CD4-positive, alpha-beta memory T cell (primary cell): ENCODE measurements at regions not wholly inside any gene's neighbourhood (a gene's known extent, or its start where the extent isn't known, plus 50 kb on each side); places are given as distances from the start of the nearest gene placed in this dataset.
"Not testable (repeated sequence)": the region's sequence is repeated elsewhere in the genome, so short reads cannot be mapped to it uniquely, and the experiment has no call there.

Experiments used
- CTCF ChIA-PET: fragments of 350-600 bp; sonication (Branson Sonifier 250); formaldehyde crosslinking; loops from one replicate; lab custom pipeline; 2021; ENCODE audit warnings: inconsistent platforms; ENCODE audit not compliant: partially characterized antibody; lab: Charles Lee
- POLR2A ChIA-PET: fragments of 350-600 bp; sonication (Branson Sonifier 250); formaldehyde crosslinking; loops from one replicate; lab custom pipeline; 2021; ENCODE audit not compliant: partially characterized antibody; lab: Charles Lee
- DNase-seq, 5 donors: peaks; one replicate each; pipeline versions ENCODE4 v3.0.0 to v3.0.0-alpha.2; 2020 to 2022; ENCODE audit warnings: mixed read lengths in 1 of 5
- H3K27ac ChIP-seq: one replicate; pipeline ENCODE4 v1.7.0; 2013; ENCODE audit warnings: low read depth, low read length
- H3K27me3 ChIP-seq: 2 replicates; pipeline ENCODE4 v1.7.0; 2013; ENCODE audit warnings: mild to moderate bottlenecking, low read length, moderate library complexity; ENCODE audit not compliant: insufficient read depth
- H3K36me3 ChIP-seq: 2 replicates; pipeline ENCODE4 v1.7.0; 2013; ENCODE audit warnings: mild to moderate bottlenecking, low read length, moderate library complexity; ENCODE audit not compliant: insufficient read depth
- H3K4me1 ChIP-seq: 2 replicates; pipeline ENCODE4 v1.7.0; 2013; ENCODE audit warnings: mild to moderate bottlenecking, low read length, moderate library complexity; ENCODE audit not compliant: insufficient read depth
- H3K4me3 ChIP-seq, 2 donors: one replicate each; pipeline ENCODE4 v1.7.0; 2013; ENCODE audit warnings: low read length in 2 of 2, mild to moderate bottlenecking in 1 of 2
- H3K9me3 ChIP-seq, 2 donors: one replicate each; pipeline ENCODE4 v1.7.0; 2013; ENCODE audit warnings: low read length in 2 of 2, control low read depth in 1 of 2; ENCODE audit not compliant: control insufficient read depth in 1 of 2
- H3K27ac Mint-ChIP-seq, 7 donors: one replicate each; pipeline ENCODE4 v1.8.0; 2020 to 2021; ENCODE audit warnings: mixed read lengths in 7 of 7, mild to moderate bottlenecking in 6 of 7, inconsistent platforms in 3 of 7, moderate library complexity in 3 of 7
- H3K27me3 Mint-ChIP-seq, 2 donors: one replicate each; pipeline ENCODE4 v1.8.0; 2020 to 2021; ENCODE audit warnings: mixed read lengths in 2 of 2
- H3K36me3 Mint-ChIP-seq, 2 donors: one replicate each; pipeline ENCODE4 v1.8.0; 2020 to 2021; ENCODE audit warnings: mixed read lengths in 2 of 2, inconsistent platforms in 1 of 2, mild to moderate bottlenecking in 1 of 2
- H3K4me1 Mint-ChIP-seq, 4 donors: one replicate each; pipeline ENCODE4 v1.8.0; 2020 to 2021; ENCODE audit warnings: mixed read lengths in 4 of 4, mild to moderate bottlenecking in 1 of 4
- H3K4me3 Mint-ChIP-seq, 8 donors: one replicate each; pipeline ENCODE4 v1.8.0; 2020 to 2021; ENCODE audit warnings: mixed read lengths in 8 of 8, mild to moderate bottlenecking in 7 of 8, moderate library complexity in 6 of 8, inconsistent platforms in 3 of 8
- H3K9me3 Mint-ChIP-seq, 8 donors: one replicate each; pipeline ENCODE4 v1.8.0; 2020 to 2021; ENCODE audit warnings: mixed read lengths in 8 of 8, mild to moderate bottlenecking in 5 of 8, inconsistent platforms in 3 of 8, moderate library complexity in 1 of 8
- intact Hi-C: fragments of 100-400 bp; cut with micrococcal nuclease; formaldehyde crosslinking; loops from one replicate; pipeline ENCODE4 v1.15.1; 2023

GRCh38 chr6:156683821-156684220, 93.4 kb upstream of the ARID1B start:
- POLR2A ChIA-PET: interaction anchor here (4.8 kb wide), 1 partner anchor 94 kb away, joined by 93 read pairs; the partner anchor contains the start of gene ARID1B
- no peaks in the 10 kb centered on the region for H3K36me3 ChIP-seq
- peaks cover 0 to 8% of the 10 kb centered on the region in 2 donors for H3K36me3 Mint-ChIP-seq
- H3K4me3 ChIP-seq: no peak overlapping the region
- CTCF ChIA-PET: interaction anchor here (1.2 kb wide), 1 partner anchor 37 kb away, joined by 5 read pairs; no protein-coding TSS in a partner anchor
- H3K27me3 ChIP-seq: peaks cover 4% of the 10 kb centered on the region
- DNase-seq: no peak
- no peak overlapping the region for H3K27ac ChIP-seq
- H3K9me3 ChIP-seq: no peaks in the 10 kb centered on the region
- H3K9me3 Mint-ChIP-seq: no peaks in the 10 kb centered on the region
- H3K4me1 ChIP-seq: peaks cover 14% of the 10 kb centered on the region
- peaks cover 1 to 2% of the 10 kb centered on the region in 2 donors for H3K27me3 Mint-ChIP-seq
- intact Hi-C loops: no loop called here
- no peak overlapping the region for H3K27ac Mint-ChIP-seq
- H3K4me3 Mint-ChIP-seq: no peak overlapping the region
- H3K4me1 Mint-ChIP-seq: peaks cover 10 to 24% (median 15%) of the 10 kb centered on the region in 4 donors

DNA sequence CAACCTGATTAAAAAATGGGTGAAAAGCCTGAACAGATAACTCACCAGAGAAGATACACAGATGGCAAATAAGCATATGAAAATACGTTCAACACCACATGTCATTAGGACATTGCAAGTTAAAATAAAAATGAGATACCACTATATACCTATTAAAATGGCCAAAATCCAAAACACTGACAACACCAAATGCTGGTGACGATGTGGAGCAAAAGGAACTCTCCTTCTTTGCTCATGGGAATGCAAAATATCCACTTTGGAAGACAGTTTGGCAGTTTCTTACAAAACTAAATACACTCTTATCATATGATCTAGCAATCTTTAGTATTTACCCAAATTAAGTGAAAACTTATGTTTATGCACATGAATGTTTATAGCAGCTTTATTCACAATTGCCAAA, 100.5 kb upstream of the ARID1B start:
- H3K27ac Mint-ChIP-seq: no peak overlapping the region
- intact Hi-C loops: no loop called here
- peaks cover 2 to 12% of the 10 kb centered on the region in 2 donors for H3K27me3 Mint-ChIP-seq
- no peaks in the 10 kb centered on the region for H3K27me3 ChIP-seq
- H3K9me3 Mint-ChIP-seq: peaks cover 5 to 27% (median 15%) of the 10 kb centered on the region in 8 donors
- no peak overlapping the region for H3K4me3 Mint-ChIP-seq
- H3K9me3 ChIP-seq: no peaks in the 10 kb centered on the region
- H3K4me1 Mint-ChIP-seq: no peaks in the 10 kb centered on the region
- ChIA-PET POLR2A (no interaction called here), CTCF (no interaction called here)
- H3K27ac ChIP-seq: no peak overlapping the region
- no peak for DNase-seq
- H3K36me3 Mint-ChIP-seq: peaks cover 0 to 2% of the 10 kb centered on the region in 2 donors
- no peaks in the 10 kb centered on the region for H3K4me1 ChIP-seq
- no peaks in the 10 kb centered on the region for H3K36me3 ChIP-seq
- no peak overlapping the region for H3K4me3 ChIP-seq

- H3K36me3 Mint-ChIP-seq: peaks cover 0 to 2% of the 10 kb centered on the region in 2 donors
- H3K4me1 Mint-ChIP-seq: no peaks in the 10 kb centered on the region
- ChIA-PET CTCF (no interaction called here), POLR2A (no interaction called here)
- no peaks in the 10 kb centered on the region for H3K27me3 ChIP-seq
- no peak overlapping the region for H3K27ac ChIP-seq
- H3K4me3 Mint-ChIP-seq: no peak overlapping the region
- H3K9me3 ChIP-seq: no peaks in the 10 kb centered on the region
- no peak overlapping the region for H3K4me3 ChIP-seq
- H3K27ac Mint-ChIP-seq: no peak overlapping the region
- H3K27me3 Mint-ChIP-seq: peaks cover 1 to 10% of the 10 kb centered on the region in 2 donors
- intact Hi-C loops: no loop called here
- no peaks in the 10 kb centered on the region for H3K36me3 ChIP-seq
- DNase-seq: no peak
- peaks cover 5 to 27% (median 15%) of the 10 kb centered on the region in 8 donors for H3K9me3 Mint-ChIP-seq
- H3K4me1 ChIP-seq: no peaks in the 10 kb centered on the region
These were observed 103.0 kb upstream of the ARID1B start for GRCh38 chr6:156674197-156674596.

DNA sequence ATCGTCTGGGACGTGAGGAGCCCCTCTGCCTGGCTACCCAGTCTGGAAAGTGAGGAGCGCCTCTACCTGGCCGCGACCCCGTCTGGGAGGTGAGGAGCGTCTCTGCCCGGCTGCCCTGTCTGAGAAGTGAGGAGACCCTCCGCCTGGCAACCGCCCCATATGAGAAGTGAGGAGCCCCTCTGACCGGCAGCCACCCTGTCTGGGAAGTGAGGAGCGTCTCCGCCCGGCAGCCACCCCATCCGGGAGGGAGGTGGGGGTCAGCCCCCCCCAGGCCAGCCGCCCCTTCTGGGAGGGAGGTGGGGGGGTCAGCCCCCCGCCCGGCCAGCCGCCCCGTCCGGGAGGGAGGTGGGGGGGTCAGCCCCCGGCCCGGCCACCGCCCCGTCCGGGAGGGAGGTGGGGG, 107.1 kb upstream of the ARID1B start:
- CTCF ChIA-PET, H3K27me3 ChIP-seq, DNase-seq, H3K4me1 ChIP-seq, H3K4me1 Mint-ChIP-seq, H3K36me3 ChIP-seq, H3K4me3 ChIP-seq, H3K4me3 Mint-ChIP-seq, H3K9me3 ChIP-seq, POLR2A ChIA-PET, intact Hi-C loops, H3K27ac Mint-ChIP-seq, H3K36me3 Mint-ChIP-seq, H3K27ac ChIP-seq: not testable (repeated sequence)
- Mint-ChIP-seq H3K27me3 (peaks cover 0 to 14% of the 10 kb centered on the region in 2 donors), H3K9me3 (peaks cover 2 to 21% (median 13%) of the 10 kb centered on the region in 8 donors)

GRCh38 chr6:156662025-156662445, 115.1 kb upstream of the ARID1B start:
- no peak overlapping the region for H3K27ac ChIP-seq
- Mint-ChIP-seq H3K9me3 (peaks cover 0 to 4% (median 0%) of the 10 kb centered on the region in 8 donors), H3K4me3 (peak overlapping the region in 1 of 8 donors; percentile 39), H3K27ac (no peak overlapping the region), H3K27me3 (peaks cover 9 to 22% of the 10 kb centered on the region in 2 donors), H3K36me3 (no peaks in the 10 kb centered on the region), H3K4me1 (peaks cover 11 to 15% (median 13%) of the 10 kb centered on the region in 4 donors)
- intact Hi-C loops: no loop called here
- POLR2A ChIA-PET: no interaction called here
- H3K9me3 ChIP-seq: no peaks in the 10 kb centered on the region
- CTCF ChIA-PET: interaction anchor here (1.1 kb wide), 1 partner anchor 24 kb away, joined by 3 read pairs; no protein-coding TSS in a partner anchor
- no peaks in the 10 kb centered on the region for H3K36me3 ChIP-seq
- no peaks in the 10 kb centered on the region for H3K27me3 ChIP-seq
- H3K4me3 ChIP-seq: no peak overlapping the region
- H3K4me1 ChIP-seq: no peaks in the 10 kb centered on the region
- DNase-seq: peak in 1 of 5 donors; percentile 55

- Mint-ChIP-seq H3K4me3 (no peak overlapping the region), H3K27me3 (peaks cover 9 to 13% of the 10 kb centered on the region in 2 donors), H3K27ac (no peak overlapping the region), H3K4me1 (peaks cover 11 to 15% (median 13%) of the 10 kb centered on the region in 4 donors), H3K36me3 (no peaks in the 10 kb centered on the region), H3K9me3 (peaks cover 0 to 4% (median 0%) of the 10 kb centered on the region in 8 donors)
- ChIA-PET POLR2A (no interaction called here), CTCF (no interaction called here)
- no peak for DNase-seq
- intact Hi-C loops: no loop called here
- H3K27ac ChIP-seq: no peak overlapping the region
- H3K9me3 ChIP-seq: no peaks in the 10 kb centered on the region
- H3K27me3 ChIP-seq: no peaks in the 10 kb centered on the region
- H3K36me3 ChIP-seq: no peaks in the 10 kb centered on the region
- H3K4me3 ChIP-seq: no peak overlapping the region
- no peaks in the 10 kb centered on the region for H3K4me1 ChIP-seq
These were observed 116.8 kb upstream of the ARID1B start for GRCh38 chr6:156660389-156660788.

DNA sequence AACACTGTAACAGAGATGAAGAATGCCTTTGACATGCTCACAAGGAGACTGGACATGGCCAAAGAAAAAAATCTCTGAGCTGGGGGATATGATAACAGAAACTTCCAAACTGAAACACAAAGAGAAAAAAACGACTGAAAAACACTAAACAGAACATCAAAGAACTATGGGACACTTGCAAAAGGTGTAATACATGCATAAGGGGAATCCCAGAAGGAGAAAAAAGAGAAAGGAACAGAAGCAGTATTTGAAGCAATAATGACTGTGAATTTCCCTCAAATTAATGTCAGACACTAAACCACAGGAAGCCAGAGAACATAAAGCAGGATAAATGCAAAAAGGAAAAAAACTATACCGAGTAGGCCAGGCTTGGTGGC, 117.4 kb upstream of the ARID1B start:
- Mint-ChIP-seq H3K27ac (no peak overlapping the region), H3K9me3 (peaks cover 0 to 4% (median 0%) of the 10 kb centered on the region in 8 donors), H3K4me1 (peaks cover 11 to 15% (median 13%) of the 10 kb centered on the region in 4 donors), H3K36me3 (no peaks in the 10 kb centered on the region), H3K4me3 (peak overlapping the region in 3 of 8 donors; percentile 5 to 41 (median 13)), H3K27me3 (peaks cover 9 to 12% of the 10 kb centered on the region in 2 donors)
- no peak overlapping the region for H3K27ac ChIP-seq
- intact Hi-C loops: no loop called here
- no peaks in the 10 kb centered on the region for H3K9me3 ChIP-seq
- POLR2A ChIA-PET: no interaction called here
- no peak for DNase-seq
- H3K36me3 ChIP-seq: no peaks in the 10 kb centered on the region
- CTCF ChIA-PET: no interaction called here
- no peaks in the 10 kb centered on the region for H3K27me3 ChIP-seq
- no peak overlapping the region for H3K4me3 ChIP-seq
- H3K4me1 ChIP-seq: no peaks in the 10 kb centered on the region
